SJCRH30 (cell line): ENCODE measurements at regions not wholly inside any gene's neighbourhood (a gene's known extent, or its start where the extent isn't known, plus 50 kb on each side); places are given as distances from the start of the nearest gene placed in this dataset.
"Not testable (repeated sequence)": the region's sequence is repeated elsewhere in the genome, so short reads cannot be mapped to it uniquely, and the experiment has no call there.

Experiments used
- DNase-seq, 2 experiments: peaks; one replicate each; pipeline ENCODE4 v3.0.0-alpha.2; 2015 to 2020
- H3K27ac ChIP-seq: fragments of 250-450 bp; sonication (Bioruptor Pico); 2 replicates; pipeline ENCODE4 v1.5.1; 2020; ENCODE audit warnings: mild to moderate bottlenecking, moderate library complexity
- H3K27me3 ChIP-seq: fragments of 250-450 bp; sonication (Bioruptor Pico); 2 replicates; pipeline ENCODE4 v1.5.1; 2020; ENCODE audit warnings: mild to moderate bottlenecking, moderate library complexity
- H3K36me3 ChIP-seq: fragments of 250-450 bp; sonication (Bioruptor Pico); 2 replicates; pipeline ENCODE4 v1.5.1; 2020; ENCODE audit warnings: mild to moderate bottlenecking, moderate library complexity
- H3K4me1 ChIP-seq: fragments of 250-450 bp; sonication (Bioruptor Pico); 2 replicates; pipeline ENCODE4 v1.5.1; 2020; ENCODE audit warnings: mild to moderate bottlenecking, moderate library complexity
- H3K4me3 ChIP-seq: fragments of 250-450 bp; sonication (Bioruptor Pico); 2 replicates; pipeline ENCODE4 v1.5.1; 2020; ENCODE audit warnings: mild to moderate bottlenecking, moderate library complexity
- H3K9me3 ChIP-seq: fragments of 250-450 bp; sonication (Bioruptor Pico); replicated peaks from 2 replicates; pipeline ENCODE4 v1.5.1; 2020; ENCODE audit warnings: mild to moderate bottlenecking, moderate library complexity

- no peak for DNase-seq
- Histone ChIP-seq H3K4me3 (no peak overlapping the region), H3K27me3 (no peaks in the 10 kb centered on the region), H3K4me1 (no peaks in the 10 kb centered on the region), H3K9me3 (no peaks in the 10 kb centered on the region), H3K27ac (no peak overlapping the region), H3K36me3 (no peaks in the 10 kb centered on the region)
These were observed 171.1 kb upstream of the CCDC196 start for GRCh38 chr14:66315098-66315497.

- Histone ChIP-seq H3K4me3 (no peak overlapping the region), H3K27me3 (no peaks in the 10 kb centered on the region), H3K36me3 (no peaks in the 10 kb centered on the region), H3K9me3 (no peaks in the 10 kb centered on the region), H3K27ac (no peak overlapping the region), H3K4me1 (no peaks in the 10 kb centered on the region)
- no peak for DNase-seq
These were observed 170.6 kb upstream of the CCDC196 start for GRCh38 chr14:66315548-66315947.

GRCh38 chr14:66322564-66322963 lies 163.6 kb upstream of the CCDC196 start:
- no peak for DNase-seq
- Histone ChIP-seq H3K9me3 (no peaks in the 10 kb centered on the region), H3K4me1 (no peaks in the 10 kb centered on the region), H3K27me3 (no peaks in the 10 kb centered on the region), H3K36me3 (no peaks in the 10 kb centered on the region), H3K27ac (no peak overlapping the region), H3K4me3 (no peak overlapping the region)

- no peak overlapping the region for H3K27ac ChIP-seq
- H3K27me3 ChIP-seq = no peaks in the 10 kb centered on the region
- H3K36me3 ChIP-seq = no peaks in the 10 kb centered on the region
- H3K4me1 ChIP-seq = no peaks in the 10 kb centered on the region
- no peak overlapping the region for H3K4me3 ChIP-seq
- no peak for DNase-seq
- no peaks in the 10 kb centered on the region for H3K9me3 ChIP-seq
These were observed 155.9 kb upstream of the CCDC196 start for GRCh38 chr14:66330228-66330627.

- Histone ChIP-seq H3K27ac (no peak overlapping the region), H3K4me1 (no peaks in the 10 kb centered on the region), H3K27me3 (no peaks in the 10 kb centered on the region), H3K36me3 (no peaks in the 10 kb centered on the region), H3K4me3 (no peak overlapping the region), H3K9me3 (no peaks in the 10 kb centered on the region)
- no peak for DNase-seq
These were observed 155.3 kb upstream of the CCDC196 start for GRCh38 chr14:66330916-66331315.

- not testable (repeated sequence) for H3K4me3 ChIP-seq, DNase-seq, H3K27me3 ChIP-seq, H3K36me3 ChIP-seq, H3K9me3 ChIP-seq, H3K27ac ChIP-seq, H3K4me1 ChIP-seq
These were observed 152.9 kb upstream of the CCDC196 start for GRCh38 chr14:66333293-66333692.

- H3K27ac ChIP-seq = no peak overlapping the region
- no peak overlapping the region for H3K4me3 ChIP-seq
- no peaks in the 10 kb centered on the region for H3K36me3 ChIP-seq
- no peak for DNase-seq
- no peaks in the 10 kb centered on the region for H3K27me3 ChIP-seq
- H3K4me1 ChIP-seq = no peaks in the 10 kb centered on the region
- H3K9me3 ChIP-seq = no peaks in the 10 kb centered on the region
These were observed 144.9 kb upstream of the CCDC196 start for GRCh38 chr14:66341239-66341638.

- H3K36me3 ChIP-seq = no peaks in the 10 kb centered on the region
- H3K9me3 ChIP-seq = no peaks in the 10 kb centered on the region
- no peak for DNase-seq
- no peak overlapping the region for H3K4me3 ChIP-seq
- no peaks in the 10 kb centered on the region for H3K27me3 ChIP-seq
- H3K4me1 ChIP-seq = no peaks in the 10 kb centered on the region
- no peak overlapping the region for H3K27ac ChIP-seq
These were observed 140.2 kb upstream of the CCDC196 start for GRCh38 chr14:66345986-66346385.

GRCh38 chr14:66351310-66351709 lies 134.9 kb upstream of the CCDC196 start:
- Histone ChIP-seq H3K4me1 (no peaks in the 10 kb centered on the region), H3K9me3 (peaks cover 3% of the 10 kb centered on the region; the same call in 1 of the 2 replicates), H3K4me3 (no peak overlapping the region), H3K36me3 (no peaks in the 10 kb centered on the region), H3K27me3 (no peaks in the 10 kb centered on the region), H3K27ac (no peak overlapping the region)
- no peak for DNase-seq

GRCh38 chr14:66359500-66359899 lies 126.7 kb upstream of the CCDC196 start:
- Histone ChIP-seq H3K4me1 (no peaks in the 10 kb centered on the region), H3K9me3 (no peaks in the 10 kb centered on the region), H3K27me3 (no peaks in the 10 kb centered on the region), H3K4me3 (no peak overlapping the region), H3K27ac (no peak overlapping the region), H3K36me3 (no peaks in the 10 kb centered on the region)
- peak; percentile 14 to 77 for DNase-seq

GRCh38 chr14:66360366-66360926 lies 125.7 kb upstream of the CCDC196 start:
- Histone ChIP-seq H3K27ac (no peak overlapping the region), H3K9me3 (no peaks in the 10 kb centered on the region), H3K4me1 (no peaks in the 10 kb centered on the region), H3K4me3 (no peak overlapping the region), H3K36me3 (no peaks in the 10 kb centered on the region), H3K27me3 (no peaks in the 10 kb centered on the region)
- no peak for DNase-seq

GRCh38 chr14:66361013-66361412 lies 125.2 kb upstream of the CCDC196 start:
- Histone ChIP-seq H3K27ac (no peak overlapping the region), H3K9me3 (no peaks in the 10 kb centered on the region), H3K36me3 (no peaks in the 10 kb centered on the region), H3K4me1 (no peaks in the 10 kb centered on the region), H3K4me3 (no peak overlapping the region), H3K27me3 (no peaks in the 10 kb centered on the region)
- DNase-seq = no peak

- Histone ChIP-seq H3K27ac (no peak overlapping the region), H3K27me3 (no peaks in the 10 kb centered on the region), H3K36me3 (no peaks in the 10 kb centered on the region), H3K4me1 (no peaks in the 10 kb centered on the region), H3K9me3 (no peaks in the 10 kb centered on the region), H3K4me3 (no peak overlapping the region)
- DNase-seq = no peak
These were observed 120.8 kb upstream of the CCDC196 start for GRCh38 chr14:66365388-66365787.

GRCh38 chr14:66369157-66369697 lies 116.9 kb upstream of the CCDC196 start:
- H3K9me3 ChIP-seq = no peaks in the 10 kb centered on the region
- no peaks in the 10 kb centered on the region for H3K36me3 ChIP-seq
- H3K4me3 ChIP-seq = no peak overlapping the region
- no peaks in the 10 kb centered on the region for H3K4me1 ChIP-seq
- H3K27me3 ChIP-seq = no peaks in the 10 kb centered on the region
- H3K27ac ChIP-seq = no peak overlapping the region
- DNase-seq = no peak

GRCh38 chr14:66371776-66372175 lies 114.4 kb upstream of the CCDC196 start:
- Histone ChIP-seq H3K9me3 (no peaks in the 10 kb centered on the region), H3K4me3 (no peak overlapping the region), H3K27me3 (no peaks in the 10 kb centered on the region), H3K27ac (no peak overlapping the region), H3K36me3 (no peaks in the 10 kb centered on the region), H3K4me1 (no peaks in the 10 kb centered on the region)
- no peak for DNase-seq
